PC-9 (cell line): ENCODE measurements at regions not wholly inside any gene's neighbourhood (a gene's known extent, or its start where the extent isn't known, plus 50 kb on each side); places are given as distances from the start of the nearest gene placed in this dataset.
"Not testable (repeated sequence)": the region's sequence is repeated elsewhere in the genome, so short reads cannot be mapped to it uniquely, and the experiment has no call there.

Source experiments
- BruUV-seq: library from RNA; stranded (reverse); fragments of 400-500 nt; replicated peaks from 2 replicates; lab custom pipeline; 2021; lab: Mats Ljungman, UMichigan
- CTCF ChIA-PET: fragments of 300-600 bp; sonication (Branson Sonifier 250); formaldehyde crosslinking; loops from one replicate; lab custom pipeline; 2022; ENCODE audit warnings: antibody characterized with exemption; lab: Charles Lee
- POLR2A ChIA-PET: fragments of 300-600 bp; sonication (Branson Sonifier 250); formaldehyde crosslinking; loops from one replicate; lab custom pipeline; 2022; ENCODE audit warnings: antibody characterized with exemption; ENCODE audit not compliant: unreplicated experiment; lab: Charles Lee
- DNase-seq, 2 experiments: peaks; one replicate each; pipeline versions ENCODE4 v3.0.0 to v3.0.0-alpha.2; 2015 to 2022; ENCODE audit warnings: mixed read lengths in 1 of 2
- H2AFZ ChIP-seq: fragments of 200-600 bp; sonication (generic); 2 replicates; pipeline ENCODE4 v1.8.1; 2017; ENCODE audit warnings: antibody characterized with exemption
- H3F3A ChIP-seq: fragments of 200-600 bp; sonication (generic); 2 replicates; pipeline ENCODE4 v1.8.1; 2017; ENCODE audit warnings: antibody characterized with exemption, mild to moderate bottlenecking, low read depth; ENCODE audit not compliant: insufficient read depth
- H3K27ac ChIP-seq: fragments of 200-600 bp; sonication (generic); 2 replicates; pipeline ENCODE4 v1.6.1; 2016; ENCODE audit warnings: mixed run types
- H3K27me3 ChIP-seq: fragments of 200-600 bp; sonication (generic); 2 replicates; pipeline ENCODE4 v1.6.1; 2016; ENCODE audit warnings: low read depth, mixed run types; ENCODE audit not compliant: insufficient read depth
- H3K36me3 ChIP-seq: fragments of 200-600 bp; sonication (generic); 2 replicates; pipeline ENCODE4 v1.6.1; 2016; ENCODE audit warnings: low read depth, mixed run types
- H3K4me1 ChIP-seq: fragments of 200-600 bp; sonication (generic); replicated peaks from 2 replicates; pipeline ENCODE4 v1.6.1; 2016; ENCODE audit warnings: mixed run types; ENCODE audit not compliant: insufficient read depth
- H3K4me2 ChIP-seq: fragments of 200-600 bp; sonication (generic); 2 replicates; pipeline ENCODE4 v1.6.1; 2017; ENCODE audit warnings: mixed run types
- H3K4me3 ChIP-seq: fragments of 200-600 bp; sonication (generic); 2 replicates; pipeline ENCODE4 v1.6.1; 2016; ENCODE audit warnings: mixed run types
- H3K79me2 ChIP-seq: fragments of 200-600 bp; sonication (generic); 2 replicates; pipeline ENCODE4 v1.6.1; 2017; ENCODE audit warnings: low read depth, mixed run types
- H3K9me2 ChIP-seq: fragments of 200-600 bp; sonication (generic); 2 replicates; pipeline ENCODE4 v1.8.1; 2017; ENCODE audit warnings: mild to moderate bottlenecking; ENCODE audit not compliant: insufficient read depth
- H3K9me3 ChIP-seq: fragments of 200-600 bp; sonication (generic); 2 replicates; pipeline ENCODE4 v1.8.1; 2016; ENCODE audit warnings: low read depth; ENCODE audit not compliant: insufficient read depth
- H4K20me1 ChIP-seq: fragments of 200-600 bp; sonication (generic); 2 replicates; pipeline ENCODE4 v1.8.1; 2017; ENCODE audit not compliant: insufficient read depth
- EZH2 ChIP-seq: fragments of 200-600 bp; sonication (generic); IDR thresholded peaks from 2 replicates; pipeline ENCODE4 v1.8.0; 2017; ENCODE audit warnings: antibody characterized with exemption, low read depth
- intact Hi-C: fragments of 100-400 bp; cut with micrococcal nuclease; formaldehyde crosslinking; loops from one replicate; pipeline ENCODE4 v1.10.0; 2022; ENCODE audit not compliant: unreplicated experiment
- TF ChIP-seq, protein P1 (sequence below): fragments of 200-600 bp; sonication (generic); conservative IDR thresholded peaks from 2 replicates; pipeline ENCODE4 v1.6.1; 2017; ENCODE audit warnings: mixed run types, antibody characterized with exemption, mild to moderate bottlenecking, moderate library complexity

DNA sequence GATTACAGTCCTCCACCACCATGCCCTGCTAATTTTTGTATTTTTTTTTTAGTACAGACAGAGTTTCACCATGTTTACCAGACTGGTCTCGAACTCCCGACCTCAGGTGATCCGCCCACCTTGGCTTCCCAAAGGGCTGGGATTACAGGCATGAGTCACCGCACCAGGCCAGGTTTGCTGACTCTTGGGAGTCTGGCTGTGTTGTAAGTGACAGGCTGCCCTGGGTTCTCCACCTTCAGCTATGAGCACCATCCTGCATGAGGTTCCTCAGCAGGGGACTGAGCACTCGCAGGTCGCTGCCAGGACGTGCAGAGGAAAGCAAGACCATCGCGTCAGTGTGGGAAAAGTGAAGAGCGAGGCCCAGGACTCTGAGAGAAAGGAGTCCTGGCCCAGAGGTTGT lies 112.6 kb upstream of the NDUFV2 start:
- H3K36me3 ChIP-seq: no peaks in the 10 kb centered on the region
- CTCF ChIA-PET: interaction anchor here (0.5 to 0.7 kb wide), 2 partner anchors 642 to 1743 kb away, joined by 4 to 10 read pairs; no protein-coding TSS in a partner anchor
- no peaks in the 10 kb centered on the region for H3K9me2 ChIP-seq
- H3K4me2 ChIP-seq: no peak overlapping the region
- no peaks in the 10 kb centered on the region for H3K9me3 ChIP-seq
- no peaks in the 10 kb centered on the region; the same call in 1 of the 2 replicates for H3K4me1 ChIP-seq
- H3F3A ChIP-seq: no peaks in the 10 kb centered on the region
- BruUV-seq: no TSS peak
- intact Hi-C loops: loop anchor here (5.0 to 10.0 kb wide), 2 partner anchors 563 to 1765 kb away; no protein-coding TSS in a partner anchor
- H3K79me2 ChIP-seq: no peaks in the 10 kb centered on the region
- no peak for DNase-seq
- H3K4me3 ChIP-seq: no peak overlapping the region
- H3K27me3 ChIP-seq: no peaks in the 10 kb centered on the region
- no peak overlapping the region for H3K27ac ChIP-seq
- POLR2A ChIA-PET: no interaction called here
- TF ChIP-seq, protein P1, sequence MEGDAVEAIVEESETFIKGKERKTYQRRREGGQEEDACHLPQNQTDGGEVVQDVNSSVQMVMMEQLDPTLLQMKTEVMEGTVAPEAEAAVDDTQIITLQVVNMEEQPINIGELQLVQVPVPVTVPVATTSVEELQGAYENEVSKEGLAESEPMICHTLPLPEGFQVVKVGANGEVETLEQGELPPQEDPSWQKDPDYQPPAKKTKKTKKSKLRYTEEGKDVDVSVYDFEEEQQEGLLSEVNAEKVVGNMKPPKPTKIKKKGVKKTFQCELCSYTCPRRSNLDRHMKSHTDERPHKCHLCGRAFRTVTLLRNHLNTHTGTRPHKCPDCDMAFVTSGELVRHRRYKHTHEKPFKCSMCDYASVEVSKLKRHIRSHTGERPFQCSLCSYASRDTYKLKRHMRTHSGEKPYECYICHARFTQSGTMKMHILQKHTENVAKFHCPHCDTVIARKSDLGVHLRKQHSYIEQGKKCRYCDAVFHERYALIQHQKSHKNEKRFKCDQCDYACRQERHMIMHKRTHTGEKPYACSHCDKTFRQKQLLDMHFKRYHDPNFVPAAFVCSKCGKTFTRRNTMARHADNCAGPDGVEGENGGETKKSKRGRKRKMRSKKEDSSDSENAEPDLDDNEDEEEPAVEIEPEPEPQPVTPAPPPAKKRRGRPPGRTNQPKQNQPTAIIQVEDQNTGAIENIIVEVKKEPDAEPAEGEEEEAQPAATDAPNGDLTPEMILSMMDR: no peak
- TF ChIP-seq EZH2: no peak
- H2AFZ ChIP-seq: no peak overlapping the region
- no peaks in the 10 kb centered on the region for H4K20me1 ChIP-seq

DNA sequence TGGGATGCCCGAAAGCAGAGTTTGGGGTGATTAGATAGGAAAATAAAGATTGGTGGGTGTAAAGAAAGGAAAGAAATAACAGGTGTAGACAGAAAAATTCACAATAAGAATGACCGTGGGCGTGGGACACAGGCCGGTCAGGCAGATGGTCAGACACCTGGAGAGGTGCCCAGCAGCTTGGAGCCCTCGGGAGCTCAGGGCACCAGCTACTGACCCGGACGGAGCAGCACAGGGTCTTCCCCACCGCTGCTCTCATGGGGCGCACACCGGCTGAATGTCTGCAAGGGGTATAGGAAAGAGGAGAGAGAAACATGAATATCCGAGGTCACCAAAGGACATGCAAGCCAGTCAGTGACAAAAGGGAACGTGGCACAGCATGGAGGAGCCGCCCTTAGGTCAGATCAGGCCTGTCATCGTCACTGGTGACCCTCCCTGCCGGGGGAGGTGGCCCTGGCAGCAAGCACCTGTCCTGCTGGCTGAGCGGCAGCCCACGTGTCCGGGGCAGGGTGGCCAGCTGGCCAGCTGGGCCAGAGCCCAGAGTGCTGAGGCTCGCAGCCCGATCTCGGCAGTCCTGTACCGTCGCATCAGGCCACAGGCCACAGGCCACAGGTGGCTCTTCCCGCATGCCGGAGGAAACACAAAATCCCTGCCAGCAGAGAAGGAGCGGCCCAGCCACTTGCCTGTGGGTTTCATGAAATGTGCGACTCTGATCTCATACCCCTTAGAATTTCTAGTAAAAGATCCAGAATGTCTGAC lies 112.0 kb upstream of the NDUFV2 start:
- Histone ChIP-seq H3K4me3 (no peak overlapping the region), H3K79me2 (no peaks in the 10 kb centered on the region), H3K27me3 (no peaks in the 10 kb centered on the region), H3K36me3 (no peaks in the 10 kb centered on the region), H3K9me2 (no peaks in the 10 kb centered on the region), H3F3A (no peaks in the 10 kb centered on the region), H3K27ac (no peak overlapping the region), H4K20me1 (no peaks in the 10 kb centered on the region), H3K4me1 (no peaks in the 10 kb centered on the region; the same call in 1 of the 2 replicates), H3K4me2 (no peak overlapping the region), H2AFZ (no peak overlapping the region), H3K9me3 (no peaks in the 10 kb centered on the region)
- TF ChIP-seq EZH2: no peak
- TF ChIP-seq, protein P1: no peak
- POLR2A ChIA-PET: no interaction called here
- DNase-seq: no peak
- intact Hi-C loops: no loop called here
- CTCF ChIA-PET: interaction anchor here (0.5 kb wide), 1 partner anchor 1743 kb away, joined by 4 read pairs; no protein-coding TSS in a partner anchor
- no TSS peak for BruUV-seq

- no peak for DNase-seq
- no peak for TF ChIP-seq EZH2
- TF ChIP-seq, protein P1: no peak
- Histone ChIP-seq H3K27me3 (no peaks in the 10 kb centered on the region), H3K79me2 (no peaks in the 10 kb centered on the region), H3F3A (peaks cover 4% of the 10 kb centered on the region; the same call in 1 of the 2 replicates), H3K36me3 (no peaks in the 10 kb centered on the region), H3K4me3 (no peak overlapping the region), H3K9me3 (no peaks in the 10 kb centered on the region), H3K9me2 (no peaks in the 10 kb centered on the region), H2AFZ (no peak overlapping the region), H4K20me1 (no peaks in the 10 kb centered on the region), H3K4me1 (peaks cover 7% of the 10 kb centered on the region), H3K27ac (no peak overlapping the region), H3K4me2 (no peak overlapping the region)
- intact Hi-C loops: no loop called here
- POLR2A ChIA-PET: no interaction called here
- CTCF ChIA-PET: no interaction called here
- BruUV-seq: no TSS peak
Observed at GRCh38 chr18:8991155-8991554, 111.3 kb upstream of the NDUFV2 start.

GRCh38 chr18:8992500-8992899 lies 110.0 kb upstream of the NDUFV2 start:
- BruUV-seq: not testable (repeated sequence)

More at GRCh38 chr18:8992500-8992899, 110.0 kb upstream of the NDUFV2 start:
- H3K27me3 ChIP-seq, H3K36me3 ChIP-seq, H3K9me3 ChIP-seq, H3K4me3 ChIP-seq, H3K27ac ChIP-seq, DNase-seq, H4K20me1 ChIP-seq, H3K4me2 ChIP-seq, H3K79me2 ChIP-seq, intact Hi-C loops, POLR2A ChIA-PET, H2AFZ ChIP-seq, H3F3A ChIP-seq, H3K9me2 ChIP-seq: not testable (repeated sequence)
- peaks cover 11% of the 10 kb centered on the region for H3K4me1 ChIP-seq
- CTCF ChIA-PET: interaction anchor here (0.6 to 0.7 kb wide), 2 partner anchors 8 to 303 kb away, joined by 5 to 7 read pairs; no protein-coding TSS in a partner anchor
